ENCODE measurements at regions not wholly inside any gene's neighbourhood (a gene's known extent, or its start where the extent isn't known, plus 50 kb on each side); places are given as distances from the start of the nearest gene placed in this dataset.

DNA sequence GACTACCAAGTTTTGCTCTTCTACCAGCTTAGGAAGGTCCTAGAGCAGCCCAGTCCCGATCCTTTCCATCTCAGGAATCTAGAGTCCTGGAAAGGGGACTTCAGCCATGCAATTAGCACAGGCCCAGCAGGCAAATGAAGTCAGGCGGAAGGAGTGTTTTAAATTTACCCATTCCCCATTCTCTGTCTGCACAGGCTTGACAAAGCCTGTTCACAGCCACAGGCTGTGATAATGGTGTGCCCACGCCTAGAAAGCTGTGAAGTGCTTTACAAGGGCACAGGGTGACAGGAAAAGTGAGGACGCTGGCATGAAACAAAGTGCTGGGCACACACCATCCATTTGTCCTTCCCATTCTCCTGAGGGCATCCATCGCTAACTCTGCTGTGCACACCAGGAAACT, 79.0 kb downstream of the PITPNM2 start:
- no peak overlapping the region for H3K9ac ChIP-seq (ENCODE audit: low read length)
- ChIA-PET CTCF (interaction anchor here (0.5 kb wide), 1 partner anchor 1732 kb away, joined by 4 read pairs; no protein-coding TSS in a partner anchor), POLR2A (no interaction called here)
- H3K79me2 ChIP-seq (ENCODE audit: control insufficient read depth, insufficient read depth, low read length), result peaks cover 73% of the 10 kb centered on the region
- no peak overlapping the region for H3K27ac Mint-ChIP-seq
- peaks cover 16 to 25% of the 10 kb centered on the region in 2 donors for H3K4me1 ChIP-seq (ENCODE audit: control insufficient read depth in 2 of 2, insufficient read depth in 2 of 2, low read length in 2 of 2)
- intact Hi-C loops (cut with micrococcal nuclease), result no loop called here
- ATAC-seq (ENCODE audit: low read depth) (no peak), DNase-seq (no peak)
- WGBS (ENCODE audit: insufficient coverage), result 100% methylated on average over 1 of the region's 5 CpGs
- no peak overlapping the region for H3K27ac ChIP-seq (ENCODE audit: low read length in 2 of 2)
- H3K36me3 ChIP-seq (replicated peaks in 1 of 2; ENCODE audit: control extremely low read depth in 1 of 2, control insufficient read depth in 1 of 2, extremely low read depth in 1 of 2, insufficient read depth in 2 of 2, low read length in 1 of 2), result no peaks in the 10 kb centered on the region
- H3K4me3 Mint-ChIP-seq, result no peak overlapping the region
- no peaks in the 10 kb centered on the region for H3K9me3 Mint-ChIP-seq (ENCODE audit: insufficient read depth)
- H3K4me3 ChIP-seq (ENCODE audit: control extremely low read depth in 1 of 5, extremely low read depth in 1 of 5, insufficient read depth in 1 of 5, low read depth in 2 of 5, low read length in 4 of 5), result no peak overlapping the region
- no peak overlapping the region for H2AFZ ChIP-seq (ENCODE audit: insufficient read depth, low read depth, low read length, poor library complexity, severe bottlenecking)
- H3K27me3 Mint-ChIP-seq, result no peaks in the 10 kb centered on the region
- H3K4me1 Mint-ChIP-seq, result peaks cover 26% of the 10 kb centered on the region
- H3K9me3 ChIP-seq (ENCODE audit: control extremely low read depth in 1 of 3, control insufficient read depth in 2 of 3, insufficient read depth in 1 of 3, low read length in 2 of 3), result no peaks in the 10 kb centered on the region
- peaks cover 0 to 3% (median 0%) of the 10 kb centered on the region in 4 experiments for H3K27me3 ChIP-seq (replicated peaks in 1 of 4; ENCODE audit: control extremely low read depth in 1 of 4, control insufficient read depth in 3 of 4, insufficient read depth in 4 of 4, low read length in 3 of 4)
- no peak for TF ChIP-seq EZH2 (IDR thresholded peaks at IDR 0.05; ENCODE audit: borderline replicate concordance, insufficient read depth, low read depth, low read length, poor library complexity, severe bottlenecking)
- no peak overlapping the region for H3K4me2 ChIP-seq (replicated peaks; ENCODE audit: low read depth, low read length, poor library complexity, severe bottlenecking)
- H4K20me1 ChIP-seq (ENCODE audit: control insufficient read depth, insufficient read depth, low read length, poor library complexity, severe bottlenecking), result no peaks in the 10 kb centered on the region

- Histone ChIP-seq H3K4me1 (ENCODE audit: control insufficient read depth in 2 of 2, insufficient read depth in 2 of 2, low read length in 2 of 2) (peaks cover 9 to 19% of the 10 kb centered on the region in 2 donors), H3K27me3 (replicated peaks in 1 of 4; ENCODE audit: control extremely low read depth in 1 of 4, control insufficient read depth in 3 of 4, insufficient read depth in 4 of 4, low read length in 3 of 4) (peaks cover 0 to 3% (median 0%) of the 10 kb centered on the region in 4 experiments), H4K20me1 (ENCODE audit: control insufficient read depth, insufficient read depth, low read length, poor library complexity, severe bottlenecking) (no peaks in the 10 kb centered on the region), H2AFZ (ENCODE audit: insufficient read depth, low read depth, low read length, poor library complexity, severe bottlenecking) (no peak overlapping the region), H3K27ac (ENCODE audit: low read length in 2 of 2) (no peak overlapping the region), H3K9me3 (ENCODE audit: control extremely low read depth in 1 of 3, control insufficient read depth in 2 of 3, insufficient read depth in 1 of 3, low read length in 2 of 3) (no peaks in the 10 kb centered on the region), H3K79me2 (ENCODE audit: control insufficient read depth, insufficient read depth, low read length) (peaks cover 73% of the 10 kb centered on the region), H3K4me2 (replicated peaks; ENCODE audit: low read depth, low read length, poor library complexity, severe bottlenecking) (no peak overlapping the region), H3K4me3 (ENCODE audit: control extremely low read depth in 1 of 5, extremely low read depth in 1 of 5, insufficient read depth in 1 of 5, low read depth in 2 of 5, low read length in 4 of 5) (no peak overlapping the region), H3K9ac (ENCODE audit: low read length) (no peak overlapping the region), H3K36me3 (replicated peaks in 1 of 2; ENCODE audit: control extremely low read depth in 1 of 2, control insufficient read depth in 1 of 2, extremely low read depth in 1 of 2, insufficient read depth in 2 of 2, low read length in 1 of 2) (no peaks in the 10 kb centered on the region)
- TF ChIP-seq, protein P1, sequence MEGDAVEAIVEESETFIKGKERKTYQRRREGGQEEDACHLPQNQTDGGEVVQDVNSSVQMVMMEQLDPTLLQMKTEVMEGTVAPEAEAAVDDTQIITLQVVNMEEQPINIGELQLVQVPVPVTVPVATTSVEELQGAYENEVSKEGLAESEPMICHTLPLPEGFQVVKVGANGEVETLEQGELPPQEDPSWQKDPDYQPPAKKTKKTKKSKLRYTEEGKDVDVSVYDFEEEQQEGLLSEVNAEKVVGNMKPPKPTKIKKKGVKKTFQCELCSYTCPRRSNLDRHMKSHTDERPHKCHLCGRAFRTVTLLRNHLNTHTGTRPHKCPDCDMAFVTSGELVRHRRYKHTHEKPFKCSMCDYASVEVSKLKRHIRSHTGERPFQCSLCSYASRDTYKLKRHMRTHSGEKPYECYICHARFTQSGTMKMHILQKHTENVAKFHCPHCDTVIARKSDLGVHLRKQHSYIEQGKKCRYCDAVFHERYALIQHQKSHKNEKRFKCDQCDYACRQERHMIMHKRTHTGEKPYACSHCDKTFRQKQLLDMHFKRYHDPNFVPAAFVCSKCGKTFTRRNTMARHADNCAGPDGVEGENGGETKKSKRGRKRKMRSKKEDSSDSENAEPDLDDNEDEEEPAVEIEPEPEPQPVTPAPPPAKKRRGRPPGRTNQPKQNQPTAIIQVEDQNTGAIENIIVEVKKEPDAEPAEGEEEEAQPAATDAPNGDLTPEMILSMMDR (IDR thresholded peaks at IDR 0.05), result no peak
- TF ChIP-seq EZH2 (IDR thresholded peaks at IDR 0.05; ENCODE audit: borderline replicate concordance, insufficient read depth, low read depth, low read length, poor library complexity, severe bottlenecking), result no peak
- H3K9me3 Mint-ChIP-seq (ENCODE audit: insufficient read depth), result no peaks in the 10 kb centered on the region
- no peak overlapping the region for H3K27ac Mint-ChIP-seq
- ChIA-PET POLR2A (no interaction called here), CTCF (no interaction called here)
- H3K27me3 Mint-ChIP-seq, result no peaks in the 10 kb centered on the region
- no peak for ATAC-seq (ENCODE audit: low read depth)
- 93% methylated on average over 14 of the region's 14 CpGs for WGBS (ENCODE audit: insufficient coverage)
- peaks cover 20% of the 10 kb centered on the region for H3K4me1 Mint-ChIP-seq
- DNase-seq, result no peak
- H3K4me3 Mint-ChIP-seq, result no peak overlapping the region
- intact Hi-C loops (cut with micrococcal nuclease), result no loop called here
Measured at GRCh38 chr12:123071099-123071800, 79.6 kb downstream of the PITPNM2 start.

Data from B cell (primary cell).